ENCODE measurements at regions not wholly inside any gene's neighbourhood (a gene's known extent, or its start where the extent isn't known, plus 50 kb on each side); places are given as distances from the start of the nearest gene placed in this dataset.

DNA sequence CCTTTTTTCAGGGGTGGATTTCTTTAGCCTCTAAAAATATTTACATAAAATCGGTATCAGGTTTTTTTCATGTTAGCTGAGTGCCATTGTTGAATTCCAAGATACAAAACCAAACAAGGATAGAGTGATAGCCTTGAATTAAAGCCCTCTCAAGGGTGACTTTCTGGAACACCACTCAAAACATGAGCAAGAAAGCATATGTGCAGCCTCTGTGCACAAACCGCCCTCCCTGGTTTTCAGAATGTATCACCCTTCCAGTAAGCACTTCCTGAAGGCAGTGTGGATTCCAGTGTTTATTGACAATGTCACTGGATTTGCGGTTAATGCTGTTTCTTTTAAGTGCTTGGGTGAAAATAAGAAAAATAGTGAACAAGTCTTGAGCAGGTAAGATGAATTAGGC lies 597.7 kb downstream of the TMEM114 start:
- H3K9me3 ChIP-seq = no peaks in the 10 kb centered on the region

DNA sequence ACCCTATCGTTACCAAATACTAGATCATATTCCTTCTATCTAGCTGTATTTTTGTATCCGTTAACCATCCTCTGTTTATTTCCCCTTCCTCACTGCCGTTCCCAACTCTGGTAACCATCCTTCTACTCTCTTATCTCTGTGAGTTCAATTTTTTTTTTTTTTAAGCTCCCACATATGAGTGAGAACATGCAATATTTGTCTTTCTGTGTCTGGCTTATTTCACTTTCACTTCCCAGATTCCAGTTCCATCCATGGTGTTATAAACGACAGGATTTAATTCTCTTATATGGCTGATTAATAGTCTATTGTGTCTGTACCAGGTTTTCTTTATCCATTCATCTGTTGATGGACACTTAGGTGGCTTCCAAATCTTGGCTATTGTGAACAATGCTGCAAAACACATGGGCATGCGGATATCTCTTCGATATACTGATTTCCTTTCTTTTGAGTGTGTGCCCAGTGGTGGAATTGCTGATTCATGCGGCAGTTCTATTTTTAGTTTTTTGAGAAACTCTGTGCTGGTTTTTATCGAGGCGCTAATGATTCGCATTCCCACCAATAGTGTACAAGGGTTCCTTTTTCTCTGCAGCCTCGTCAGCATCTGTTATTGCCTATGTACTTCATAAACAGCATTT lies 599.6 kb downstream of the TMEM114 start:
- intact Hi-C loops (cut with DNase I) = no loop called here

More for the DNA sequence above, 597.7 kb downstream of the TMEM114 start:
- Histone ChIP-seq H3K4me1 (ENCODE audit: insufficient read depth) (no peaks in the 10 kb centered on the region), H3K27ac (no peak overlapping the region), H3K27me3 (no peaks in the 10 kb centered on the region), H3K4me3 (no peak overlapping the region), H3K36me3 (no peaks in the 10 kb centered on the region)
- WGBS, 3 donors = 56 to 68% (median 58%) methylated on average over 3 of the region's 3 CpGs
- intact Hi-C loops (cut with DNase I) = no loop called here
- no peak for DNase-seq
- TF ChIP-seq, protein P1, sequence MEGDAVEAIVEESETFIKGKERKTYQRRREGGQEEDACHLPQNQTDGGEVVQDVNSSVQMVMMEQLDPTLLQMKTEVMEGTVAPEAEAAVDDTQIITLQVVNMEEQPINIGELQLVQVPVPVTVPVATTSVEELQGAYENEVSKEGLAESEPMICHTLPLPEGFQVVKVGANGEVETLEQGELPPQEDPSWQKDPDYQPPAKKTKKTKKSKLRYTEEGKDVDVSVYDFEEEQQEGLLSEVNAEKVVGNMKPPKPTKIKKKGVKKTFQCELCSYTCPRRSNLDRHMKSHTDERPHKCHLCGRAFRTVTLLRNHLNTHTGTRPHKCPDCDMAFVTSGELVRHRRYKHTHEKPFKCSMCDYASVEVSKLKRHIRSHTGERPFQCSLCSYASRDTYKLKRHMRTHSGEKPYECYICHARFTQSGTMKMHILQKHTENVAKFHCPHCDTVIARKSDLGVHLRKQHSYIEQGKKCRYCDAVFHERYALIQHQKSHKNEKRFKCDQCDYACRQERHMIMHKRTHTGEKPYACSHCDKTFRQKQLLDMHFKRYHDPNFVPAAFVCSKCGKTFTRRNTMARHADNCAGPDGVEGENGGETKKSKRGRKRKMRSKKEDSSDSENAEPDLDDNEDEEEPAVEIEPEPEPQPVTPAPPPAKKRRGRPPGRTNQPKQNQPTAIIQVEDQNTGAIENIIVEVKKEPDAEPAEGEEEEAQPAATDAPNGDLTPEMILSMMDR (IDR thresholded peaks at IDR 0.05) = no peak
- TF ChIP-seq POLR2A (IDR thresholded peaks at IDR 0.05) = no peak
- TF ChIP-seq EP300 (IDR thresholded peaks at IDR 0.05) = no peak

GRCh38 chr16:7983676-7984075 lies 606.6 kb downstream of the TMEM114 start:
- no peaks in the 10 kb centered on the region for H3K9me3 ChIP-seq
- WGBS, 3 donors = 9 to 20% (median 13%) methylated on average over 3 of the region's 3 CpGs
- H3K27me3 ChIP-seq = no peaks in the 10 kb centered on the region
- no peak overlapping the region for H3K4me3 ChIP-seq
- intact Hi-C loops (cut with DNase I) = no loop called here
- no peaks in the 10 kb centered on the region for H3K4me1 ChIP-seq (ENCODE audit: insufficient read depth)
- TF ChIP-seq, protein P1 (IDR thresholded peaks at IDR 0.05) = no peak
- TF ChIP-seq EP300 (IDR thresholded peaks at IDR 0.05) = no peak
- TF ChIP-seq POLR2A (IDR thresholded peaks at IDR 0.05) = no peak
- H3K36me3 ChIP-seq = no peaks in the 10 kb centered on the region
- no peak overlapping the region for H3K27ac ChIP-seq
- DNase-seq = no peak

More for the DNA sequence above, 599.6 kb downstream of the TMEM114 start:
- 55 to 64% (median 63%) methylated on average over 11 of the region's 11 CpGs for WGBS, 3 donors
- H3K27ac ChIP-seq = no peak overlapping the region
- no peak overlapping the region for H3K4me3 ChIP-seq
- H3K36me3 ChIP-seq = no peaks in the 10 kb centered on the region
- H3K27me3 ChIP-seq = no peaks in the 10 kb centered on the region
- H3K4me1 ChIP-seq (ENCODE audit: insufficient read depth) = no peaks in the 10 kb centered on the region
- H3K9me3 ChIP-seq = no peaks in the 10 kb centered on the region
- TF ChIP-seq POLR2A (IDR thresholded peaks at IDR 0.05) (no peak), EP300 (IDR thresholded peaks at IDR 0.05) (no peak)
- TF ChIP-seq, protein P1 (IDR thresholded peaks at IDR 0.05) = no peak
- no peak for DNase-seq

- H3K4me3 ChIP-seq = no peak overlapping the region
- H3K27ac ChIP-seq = no peak overlapping the region
- no peak for DNase-seq
- H3K9me3 ChIP-seq = no peaks in the 10 kb centered on the region
- WGBS, 3 donors = 17 to 23% (median 21%) methylated on average over 2 of the region's 2 CpGs
- no peaks in the 10 kb centered on the region for H3K27me3 ChIP-seq
- no peaks in the 10 kb centered on the region for H3K4me1 ChIP-seq (ENCODE audit: insufficient read depth)
- H3K36me3 ChIP-seq = no peaks in the 10 kb centered on the region
- TF ChIP-seq, protein P1 (IDR thresholded peaks at IDR 0.05) = no peak
- no peak for TF ChIP-seq EP300 (IDR thresholded peaks at IDR 0.05)
- TF ChIP-seq POLR2A (IDR thresholded peaks at IDR 0.05) = no peak
- intact Hi-C loops (cut with DNase I) = no loop called here
Observed at GRCh38 chr16:7980133-7980483, 610.2 kb downstream of the TMEM114 start.

All from ovary (tissue), 7 donors.